C4-2B (cell line): ENCODE measurements at regions not wholly inside any gene's neighbourhood (a gene's known extent, or its start where the extent isn't known, plus 50 kb on each side); places are given as distances from the start of the nearest gene placed in this dataset.

ENCODE experiments used
- ZFX ChIP-seq: fragments of 450-650 bp; IDR thresholded peaks from 2 replicates; pipeline ENCODE4 v1.6.1; 2017
- TF ChIP-seq, protein P1 (sequence below): fragments of 450-650 bp; conservative IDR thresholded peaks from 2 replicates; pipeline ENCODE4 v1.5.1; 2017; ENCODE audit warnings: mild to moderate bottlenecking

DNA sequence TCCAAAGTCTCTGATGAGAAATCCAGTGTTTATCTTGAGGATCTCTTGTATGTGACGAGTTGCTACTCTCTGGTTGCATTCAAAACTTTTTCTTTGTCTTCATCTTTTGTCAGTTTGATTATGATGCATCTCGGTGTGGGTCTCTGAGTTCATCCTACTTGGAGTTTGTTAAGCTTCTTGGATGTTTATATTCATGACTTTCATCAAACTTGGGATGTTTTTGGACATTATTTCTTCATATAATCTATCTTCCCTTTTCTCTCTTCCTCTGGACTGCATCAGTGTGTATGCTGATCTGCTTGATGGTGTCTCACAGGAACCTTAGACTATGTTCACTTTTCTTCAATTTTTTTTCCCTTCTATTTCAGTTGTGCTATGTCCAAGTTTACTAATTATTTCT is 320.4 kb downstream of the TLE3 start:
- TF ChIP-seq, protein P1, sequence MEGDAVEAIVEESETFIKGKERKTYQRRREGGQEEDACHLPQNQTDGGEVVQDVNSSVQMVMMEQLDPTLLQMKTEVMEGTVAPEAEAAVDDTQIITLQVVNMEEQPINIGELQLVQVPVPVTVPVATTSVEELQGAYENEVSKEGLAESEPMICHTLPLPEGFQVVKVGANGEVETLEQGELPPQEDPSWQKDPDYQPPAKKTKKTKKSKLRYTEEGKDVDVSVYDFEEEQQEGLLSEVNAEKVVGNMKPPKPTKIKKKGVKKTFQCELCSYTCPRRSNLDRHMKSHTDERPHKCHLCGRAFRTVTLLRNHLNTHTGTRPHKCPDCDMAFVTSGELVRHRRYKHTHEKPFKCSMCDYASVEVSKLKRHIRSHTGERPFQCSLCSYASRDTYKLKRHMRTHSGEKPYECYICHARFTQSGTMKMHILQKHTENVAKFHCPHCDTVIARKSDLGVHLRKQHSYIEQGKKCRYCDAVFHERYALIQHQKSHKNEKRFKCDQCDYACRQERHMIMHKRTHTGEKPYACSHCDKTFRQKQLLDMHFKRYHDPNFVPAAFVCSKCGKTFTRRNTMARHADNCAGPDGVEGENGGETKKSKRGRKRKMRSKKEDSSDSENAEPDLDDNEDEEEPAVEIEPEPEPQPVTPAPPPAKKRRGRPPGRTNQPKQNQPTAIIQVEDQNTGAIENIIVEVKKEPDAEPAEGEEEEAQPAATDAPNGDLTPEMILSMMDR, result no peak
- no peak for TF ChIP-seq ZFX
